Osteoblast (primary cell): ENCODE measurements at regions not wholly inside any gene's neighbourhood (a gene's known extent, or its start where the extent isn't known, plus 50 kb on each side); places are given as distances from the start of the nearest gene placed in this dataset.

Experiments used
- DNase-seq: peaks from one replicate; pipeline ENCODE4 v3.0.0; 2011; ENCODE audit warnings: low spot score, mixed read lengths; ENCODE audit not compliant: insufficient read length; ENCODE audit errors: missing footprints
- H2AFZ ChIP-seq: 2 replicates; pipeline ENCODE4 v1.6.0; 2011; ENCODE audit warnings: mild to moderate bottlenecking, low read length
- H3K27ac ChIP-seq: 2 replicates; pipeline ENCODE4 v1.5.1; 2011; ENCODE audit warnings: mild to moderate bottlenecking, low read depth, low read length, moderate library complexity
- H3K27me3 ChIP-seq: 2 replicates; pipeline ENCODE4 v1.6.0; 2012; ENCODE audit warnings: mild to moderate bottlenecking, control low read depth, inconsistent platforms, low read length, moderate library complexity; ENCODE audit not compliant: insufficient read depth
- H3K36me3 ChIP-seq: 2 replicates; pipeline ENCODE4 v1.5.1; 2011; ENCODE audit warnings: mild to moderate bottlenecking, low read length, control low read depth, moderate library complexity; ENCODE audit not compliant: insufficient read depth
- H3K4me1 ChIP-seq: 2 replicates; pipeline ENCODE4 v1.5.1; 2011; ENCODE audit warnings: mild to moderate bottlenecking, low read length, control low read depth, moderate library complexity; ENCODE audit not compliant: insufficient read depth
- H3K4me2 ChIP-seq: 2 replicates; pipeline ENCODE4 v1.6.0; 2011; ENCODE audit warnings: mild to moderate bottlenecking, low read length; ENCODE audit not compliant: insufficient read depth
- H3K4me3 ChIP-seq: fragments of 200-600 bp; sonication (generic); 3 replicates; pipeline ENCODE4 v1.5.1; 2012; ENCODE audit warnings: mild to moderate bottlenecking, low read length, inconsistent platforms; ENCODE audit not compliant: insufficient read depth
- H3K79me2 ChIP-seq: 2 replicates; pipeline ENCODE4 v1.6.0; 2012; ENCODE audit warnings: mild to moderate bottlenecking, low read length, control low read depth, inconsistent platforms; ENCODE audit not compliant: insufficient read depth
- H3K9me3 ChIP-seq: 2 replicates; pipeline ENCODE4 v1.5.1; 2011; ENCODE audit warnings: low read depth, low read length, control low read depth
- H4K20me1 ChIP-seq: 2 replicates; pipeline ENCODE4 v1.6.0; 2012; ENCODE audit warnings: mild to moderate bottlenecking, low read length, control low read depth; ENCODE audit not compliant: insufficient read depth
- TF ChIP-seq, protein P1 (sequence below): IDR thresholded peaks from 2 replicates; pipeline ENCODE4 v1.5.1; 2011; ENCODE audit warnings: mild to moderate bottlenecking, low read depth, low read length, moderate library complexity; ENCODE audit errors: extremely low read depth

DNA sequence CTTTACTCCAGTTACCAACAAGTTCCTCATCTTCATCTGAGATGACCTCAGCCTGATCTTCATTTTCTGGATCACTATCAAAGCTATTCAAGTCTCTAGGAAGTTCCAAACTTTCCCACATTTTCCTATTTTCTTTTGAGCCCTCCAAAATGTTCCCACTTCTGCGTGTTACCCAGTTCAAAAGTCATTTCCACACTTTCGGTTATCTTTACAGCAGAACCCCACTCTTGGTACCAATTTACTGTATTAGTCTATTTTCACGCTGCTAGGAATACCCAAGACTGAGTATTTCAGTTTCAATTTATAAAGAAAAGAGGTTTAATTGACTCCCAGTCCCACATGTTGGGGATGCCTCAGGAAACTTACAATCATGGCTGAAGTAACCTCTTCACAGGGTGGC is 274.3 kb downstream of the FGF9 start:
- TF ChIP-seq, protein P1, sequence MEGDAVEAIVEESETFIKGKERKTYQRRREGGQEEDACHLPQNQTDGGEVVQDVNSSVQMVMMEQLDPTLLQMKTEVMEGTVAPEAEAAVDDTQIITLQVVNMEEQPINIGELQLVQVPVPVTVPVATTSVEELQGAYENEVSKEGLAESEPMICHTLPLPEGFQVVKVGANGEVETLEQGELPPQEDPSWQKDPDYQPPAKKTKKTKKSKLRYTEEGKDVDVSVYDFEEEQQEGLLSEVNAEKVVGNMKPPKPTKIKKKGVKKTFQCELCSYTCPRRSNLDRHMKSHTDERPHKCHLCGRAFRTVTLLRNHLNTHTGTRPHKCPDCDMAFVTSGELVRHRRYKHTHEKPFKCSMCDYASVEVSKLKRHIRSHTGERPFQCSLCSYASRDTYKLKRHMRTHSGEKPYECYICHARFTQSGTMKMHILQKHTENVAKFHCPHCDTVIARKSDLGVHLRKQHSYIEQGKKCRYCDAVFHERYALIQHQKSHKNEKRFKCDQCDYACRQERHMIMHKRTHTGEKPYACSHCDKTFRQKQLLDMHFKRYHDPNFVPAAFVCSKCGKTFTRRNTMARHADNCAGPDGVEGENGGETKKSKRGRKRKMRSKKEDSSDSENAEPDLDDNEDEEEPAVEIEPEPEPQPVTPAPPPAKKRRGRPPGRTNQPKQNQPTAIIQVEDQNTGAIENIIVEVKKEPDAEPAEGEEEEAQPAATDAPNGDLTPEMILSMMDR: no peak
- Histone ChIP-seq H3K79me2 (no peaks in the 10 kb centered on the region), H3K27ac (no peak overlapping the region), H2AFZ (no peak overlapping the region), H3K27me3 (no peaks in the 10 kb centered on the region), H3K9me3 (no peaks in the 10 kb centered on the region), H3K36me3 (no peaks in the 10 kb centered on the region), H4K20me1 (no peaks in the 10 kb centered on the region), H3K4me3 (no peak overlapping the region), H3K4me1 (no peaks in the 10 kb centered on the region), H3K4me2 (no peak overlapping the region)
- no peak for DNase-seq

DNA sequence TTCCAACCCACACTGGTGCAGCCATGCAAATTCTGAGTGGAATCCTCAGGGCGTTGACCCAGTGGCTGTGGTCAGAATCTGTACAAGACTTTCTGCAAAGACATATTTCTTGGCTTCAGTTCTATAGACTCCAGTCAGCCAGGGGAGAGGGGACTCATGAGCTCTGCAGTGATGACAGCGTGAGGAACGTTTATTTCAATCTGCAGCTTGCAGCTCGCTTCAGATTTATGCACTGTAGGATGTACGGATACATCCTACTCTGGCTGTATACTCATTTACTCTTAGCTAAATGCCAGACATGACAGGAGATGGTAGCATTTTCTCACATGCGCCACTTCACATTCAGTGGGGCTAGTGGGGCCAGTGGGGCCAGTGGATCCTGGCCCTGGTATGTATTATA is 276.1 kb downstream of the FGF9 start:
- no peak overlapping the region for H3K4me2 ChIP-seq
- no peaks in the 10 kb centered on the region for H4K20me1 ChIP-seq
- H2AFZ ChIP-seq: no peak overlapping the region
- TF ChIP-seq, protein P1: no peak
- no peak for DNase-seq
- H3K9me3 ChIP-seq: no peaks in the 10 kb centered on the region
- no peaks in the 10 kb centered on the region for H3K79me2 ChIP-seq
- no peaks in the 10 kb centered on the region for H3K27me3 ChIP-seq
- no peak overlapping the region for H3K4me3 ChIP-seq
- no peaks in the 10 kb centered on the region for H3K4me1 ChIP-seq
- no peaks in the 10 kb centered on the region for H3K36me3 ChIP-seq
- no peak overlapping the region for H3K27ac ChIP-seq

DNA sequence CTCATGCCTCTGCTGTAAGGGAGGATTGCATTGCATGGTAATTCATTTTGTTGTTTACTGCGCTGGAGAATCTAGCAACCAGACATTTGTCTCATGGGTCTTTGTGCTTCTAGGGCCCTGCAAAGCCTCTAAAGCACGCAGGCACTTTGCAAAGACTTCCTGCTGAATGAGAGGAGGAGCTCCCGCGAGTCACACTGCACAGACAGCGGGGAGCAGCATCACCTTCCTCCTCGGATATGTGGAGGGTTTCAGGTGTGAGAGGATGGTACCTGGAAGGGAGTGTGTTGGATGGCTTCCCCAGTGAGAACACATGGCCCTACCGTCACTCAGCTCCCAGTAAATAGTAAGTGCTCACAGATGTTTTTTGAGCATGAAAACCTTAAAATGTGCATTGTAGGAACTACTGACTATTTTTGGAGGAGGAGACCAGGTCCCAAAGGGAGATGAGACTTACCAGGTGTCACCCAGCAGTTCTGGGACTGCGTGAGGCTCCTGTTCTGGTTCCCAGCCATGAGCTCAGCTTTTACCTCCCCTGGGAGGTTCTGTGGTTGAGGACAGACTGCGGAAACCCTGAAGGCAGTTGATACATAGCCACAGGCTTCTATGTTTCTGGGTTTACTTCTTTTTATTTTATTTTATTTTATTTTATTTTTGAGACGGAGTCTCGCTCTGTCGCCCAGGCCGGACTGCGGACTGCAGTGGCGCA is 278.0 kb downstream of the FGF9 start:
- no peaks in the 10 kb centered on the region for H4K20me1 ChIP-seq
- H3K4me2 ChIP-seq: no peak overlapping the region
- H3K4me3 ChIP-seq: no peak overlapping the region
- no peak for DNase-seq
- H3K9me3 ChIP-seq: no peaks in the 10 kb centered on the region
- no peaks in the 10 kb centered on the region for H3K79me2 ChIP-seq
- TF ChIP-seq, protein P1: no peak
- no peak overlapping the region for H3K27ac ChIP-seq
- no peaks in the 10 kb centered on the region for H3K4me1 ChIP-seq
- H3K27me3 ChIP-seq: no peaks in the 10 kb centered on the region
- H3K36me3 ChIP-seq: no peaks in the 10 kb centered on the region
- no peak overlapping the region for H2AFZ ChIP-seq

DNA sequence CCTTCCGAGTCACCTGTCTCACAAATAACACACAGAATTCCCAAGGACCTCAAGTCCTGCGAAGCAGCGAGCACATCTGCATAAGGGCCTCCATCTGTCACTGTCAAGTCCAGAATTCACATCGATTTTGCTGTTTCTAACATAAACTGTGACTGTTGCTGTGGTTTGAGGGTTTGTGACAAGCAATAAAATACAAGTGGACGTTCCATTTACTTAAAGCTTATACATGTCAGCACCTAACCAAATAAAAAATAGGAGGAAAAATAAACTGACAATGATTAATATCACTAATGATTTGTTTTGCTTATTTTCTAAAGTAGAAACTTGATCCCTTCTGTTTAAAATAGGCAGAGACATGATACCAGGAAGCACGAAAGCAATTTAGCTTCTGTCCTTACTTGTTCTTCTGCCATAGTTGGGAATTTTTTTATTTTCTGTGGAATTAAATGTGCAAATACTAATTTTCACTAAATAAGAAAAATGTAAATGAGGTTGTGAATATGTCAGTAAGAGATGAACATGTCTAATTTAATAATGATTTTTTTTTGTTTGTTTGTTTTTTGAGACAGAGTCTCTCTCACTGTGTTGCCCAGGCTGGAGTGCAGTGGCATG is 279.1 kb downstream of the FGF9 start:
- Histone ChIP-seq H3K4me3 (no peak overlapping the region), H3K79me2 (no peaks in the 10 kb centered on the region), H4K20me1 (no peaks in the 10 kb centered on the region), H3K36me3 (no peaks in the 10 kb centered on the region), H2AFZ (no peak overlapping the region), H3K4me1 (no peaks in the 10 kb centered on the region), H3K9me3 (no peaks in the 10 kb centered on the region), H3K27me3 (no peaks in the 10 kb centered on the region), H3K27ac (no peak overlapping the region), H3K4me2 (no peak overlapping the region)
- TF ChIP-seq, protein P1: no peak
- DNase-seq: no peak
